ENCODE measurements at regions not wholly inside any gene's neighbourhood (a gene's known extent, or its start where the extent isn't known, plus 50 kb on each side); places are given as distances from the start of the nearest gene placed in this dataset.
A peak's percentile ranks its signal among the peaks of the same experiment; 100 is the strongest.

GRCh38 chr4:133483600-133484246 is 334.6 kb downstream of the PCDH10 start:
- TF ChIP-seq CTCF (IDR thresholded peaks at IDR 0.05) (peak in 4 of 6 experiments; percentile 31 to 43 (median 40)), POLR2A (IDR thresholded peaks at IDR 0.05) (no peak)

Data from adrenal gland (tissue), 5 donors.